Mammary epithelial cell (primary cell): ENCODE measurements at regions not wholly inside any gene's neighbourhood (a gene's known extent, or its start where the extent isn't known, plus 50 kb on each side); places are given as distances from the start of the nearest gene placed in this dataset.

Experiments used
- EZH2 ChIP-seq: IDR thresholded peaks from 2 replicates; pipeline ENCODE4 v1.6.1; 2012; ENCODE audit warnings: low read length, inconsistent platforms, borderline replicate concordance
- TF ChIP-seq, protein P1 (sequence below), 2 donors: IDR thresholded peaks in 1 of 2; conservative IDR thresholded peaks in 1 of 2; 2 replicates each; pipeline ENCODE4 v1.5.1; 2011 to 2012; ENCODE audit warnings: inconsistent platforms in 2 of 2, low read length in 2 of 2, mild to moderate bottlenecking in 2 of 2, control low read depth in 1 of 2, low read depth in 1 of 2; ENCODE audit not compliant: insufficient read depth in 1 of 2; ENCODE audit errors: extremely low read depth in 1 of 2

DNA sequence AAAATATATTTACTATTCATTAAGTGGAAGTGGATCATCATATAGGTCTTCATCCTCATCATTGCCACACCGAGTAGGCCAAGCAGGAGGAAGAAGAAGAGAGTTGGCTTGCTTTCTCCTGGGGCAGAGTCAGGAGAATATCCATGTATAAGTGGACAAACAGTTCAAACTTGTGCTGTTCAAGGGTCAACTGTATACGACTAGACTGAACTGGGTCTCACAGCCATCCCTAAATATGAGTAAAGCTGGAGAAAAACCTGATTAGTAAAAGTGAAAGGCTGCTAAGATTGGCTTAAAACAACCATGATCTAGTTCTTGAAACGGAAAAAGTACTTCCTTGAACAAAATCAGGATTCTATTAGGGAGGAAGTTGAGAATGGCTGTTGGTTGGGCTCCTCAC lies 276.7 kb upstream of the ADRA1B start:
- TF ChIP-seq, protein P1, sequence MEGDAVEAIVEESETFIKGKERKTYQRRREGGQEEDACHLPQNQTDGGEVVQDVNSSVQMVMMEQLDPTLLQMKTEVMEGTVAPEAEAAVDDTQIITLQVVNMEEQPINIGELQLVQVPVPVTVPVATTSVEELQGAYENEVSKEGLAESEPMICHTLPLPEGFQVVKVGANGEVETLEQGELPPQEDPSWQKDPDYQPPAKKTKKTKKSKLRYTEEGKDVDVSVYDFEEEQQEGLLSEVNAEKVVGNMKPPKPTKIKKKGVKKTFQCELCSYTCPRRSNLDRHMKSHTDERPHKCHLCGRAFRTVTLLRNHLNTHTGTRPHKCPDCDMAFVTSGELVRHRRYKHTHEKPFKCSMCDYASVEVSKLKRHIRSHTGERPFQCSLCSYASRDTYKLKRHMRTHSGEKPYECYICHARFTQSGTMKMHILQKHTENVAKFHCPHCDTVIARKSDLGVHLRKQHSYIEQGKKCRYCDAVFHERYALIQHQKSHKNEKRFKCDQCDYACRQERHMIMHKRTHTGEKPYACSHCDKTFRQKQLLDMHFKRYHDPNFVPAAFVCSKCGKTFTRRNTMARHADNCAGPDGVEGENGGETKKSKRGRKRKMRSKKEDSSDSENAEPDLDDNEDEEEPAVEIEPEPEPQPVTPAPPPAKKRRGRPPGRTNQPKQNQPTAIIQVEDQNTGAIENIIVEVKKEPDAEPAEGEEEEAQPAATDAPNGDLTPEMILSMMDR (conservative IDR thresholded peaks at IDR 0.05 in 1 of 2, IDR thresholded peaks at IDR 0.05 in 1 of 2; ENCODE audit: extremely low read depth in 1 of 2, insufficient read depth in 1 of 2, low read depth in 1 of 2, low read length in 2 of 2): no peak
- no peak for TF ChIP-seq EZH2
